ENCODE measurements at regions not wholly inside any gene's neighbourhood (a gene's known extent, or its start where the extent isn't known, plus 50 kb on each side); places are given as distances from the start of the nearest gene placed in this dataset.

DNA sequence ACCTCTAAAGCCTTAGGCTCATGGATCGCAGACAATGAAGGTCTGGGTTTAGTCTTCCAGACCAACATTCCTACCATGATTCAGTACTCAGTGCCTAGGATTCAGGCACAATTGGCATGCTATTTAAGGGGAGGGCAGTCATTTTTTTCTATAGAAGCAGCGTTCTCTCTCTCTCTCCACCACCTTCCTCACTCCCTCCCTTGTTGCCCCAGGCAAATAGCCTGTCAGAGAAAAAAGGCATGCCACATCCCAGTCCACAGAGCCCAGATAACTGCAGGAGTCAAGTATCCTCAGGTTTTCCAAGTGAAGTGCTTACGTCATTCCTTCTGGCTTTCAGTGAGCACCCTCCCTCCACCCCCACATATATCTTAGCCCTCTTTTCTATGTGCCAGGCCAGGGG, 533.0 kb downstream of the BCOR start:
- intact Hi-C loops (cut with DNase I; ENCODE audit: low total_unique reads), result no loop called here
- DNase-seq, result no peak

DNA sequence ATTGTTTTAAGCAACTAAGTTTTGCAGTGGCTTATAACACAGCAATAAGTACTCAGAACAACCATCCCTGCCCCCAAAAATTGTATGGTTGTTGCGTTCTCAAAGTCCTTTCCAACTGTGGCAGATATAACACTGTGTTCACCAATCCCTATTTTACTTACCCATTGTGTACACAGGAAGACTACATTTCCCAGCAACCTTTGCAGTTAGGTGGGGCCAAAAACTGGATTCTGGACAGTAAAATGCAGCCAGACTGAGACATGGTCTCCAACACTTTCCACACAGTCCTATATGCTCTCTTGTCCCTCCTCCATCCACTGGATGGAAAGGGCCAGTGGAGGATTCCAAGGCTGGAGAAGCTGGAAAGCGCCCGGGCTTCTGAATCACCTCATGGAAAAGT, 523.6 kb downstream of the BCOR start:
- Histone ChIP-seq H3K27me3 (no peaks in the 10 kb centered on the region), H3K36me3 (no peaks in the 10 kb centered on the region), H3K9me3 (no peaks in the 10 kb centered on the region), H3K4me1 (no peaks in the 10 kb centered on the region), H3K27ac (no peak overlapping the region), H3K4me3 (no peak overlapping the region)
- intact Hi-C loops (cut with DNase I; ENCODE audit: low total_unique reads), result no loop called here
- no peak for DNase-seq
- no peak for TF ChIP-seq POLR2A (IDR thresholded peaks at IDR 0.05)
- TF ChIP-seq, protein P1, sequence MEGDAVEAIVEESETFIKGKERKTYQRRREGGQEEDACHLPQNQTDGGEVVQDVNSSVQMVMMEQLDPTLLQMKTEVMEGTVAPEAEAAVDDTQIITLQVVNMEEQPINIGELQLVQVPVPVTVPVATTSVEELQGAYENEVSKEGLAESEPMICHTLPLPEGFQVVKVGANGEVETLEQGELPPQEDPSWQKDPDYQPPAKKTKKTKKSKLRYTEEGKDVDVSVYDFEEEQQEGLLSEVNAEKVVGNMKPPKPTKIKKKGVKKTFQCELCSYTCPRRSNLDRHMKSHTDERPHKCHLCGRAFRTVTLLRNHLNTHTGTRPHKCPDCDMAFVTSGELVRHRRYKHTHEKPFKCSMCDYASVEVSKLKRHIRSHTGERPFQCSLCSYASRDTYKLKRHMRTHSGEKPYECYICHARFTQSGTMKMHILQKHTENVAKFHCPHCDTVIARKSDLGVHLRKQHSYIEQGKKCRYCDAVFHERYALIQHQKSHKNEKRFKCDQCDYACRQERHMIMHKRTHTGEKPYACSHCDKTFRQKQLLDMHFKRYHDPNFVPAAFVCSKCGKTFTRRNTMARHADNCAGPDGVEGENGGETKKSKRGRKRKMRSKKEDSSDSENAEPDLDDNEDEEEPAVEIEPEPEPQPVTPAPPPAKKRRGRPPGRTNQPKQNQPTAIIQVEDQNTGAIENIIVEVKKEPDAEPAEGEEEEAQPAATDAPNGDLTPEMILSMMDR (IDR thresholded peaks at IDR 0.05), result no peak

More for the DNA sequence above, 533.0 kb downstream of the BCOR start:
- H3K4me3 ChIP-seq, result no peak overlapping the region
- H3K36me3 ChIP-seq, result no peaks in the 10 kb centered on the region
- no peaks in the 10 kb centered on the region for H3K4me1 ChIP-seq
- H3K27me3 ChIP-seq, result no peaks in the 10 kb centered on the region
- TF ChIP-seq, protein P1 (IDR thresholded peaks at IDR 0.05), result no peak
- no peak for TF ChIP-seq POLR2A (IDR thresholded peaks at IDR 0.05)
- no peak overlapping the region for H3K27ac ChIP-seq
- no peaks in the 10 kb centered on the region for H3K9me3 ChIP-seq

DNA sequence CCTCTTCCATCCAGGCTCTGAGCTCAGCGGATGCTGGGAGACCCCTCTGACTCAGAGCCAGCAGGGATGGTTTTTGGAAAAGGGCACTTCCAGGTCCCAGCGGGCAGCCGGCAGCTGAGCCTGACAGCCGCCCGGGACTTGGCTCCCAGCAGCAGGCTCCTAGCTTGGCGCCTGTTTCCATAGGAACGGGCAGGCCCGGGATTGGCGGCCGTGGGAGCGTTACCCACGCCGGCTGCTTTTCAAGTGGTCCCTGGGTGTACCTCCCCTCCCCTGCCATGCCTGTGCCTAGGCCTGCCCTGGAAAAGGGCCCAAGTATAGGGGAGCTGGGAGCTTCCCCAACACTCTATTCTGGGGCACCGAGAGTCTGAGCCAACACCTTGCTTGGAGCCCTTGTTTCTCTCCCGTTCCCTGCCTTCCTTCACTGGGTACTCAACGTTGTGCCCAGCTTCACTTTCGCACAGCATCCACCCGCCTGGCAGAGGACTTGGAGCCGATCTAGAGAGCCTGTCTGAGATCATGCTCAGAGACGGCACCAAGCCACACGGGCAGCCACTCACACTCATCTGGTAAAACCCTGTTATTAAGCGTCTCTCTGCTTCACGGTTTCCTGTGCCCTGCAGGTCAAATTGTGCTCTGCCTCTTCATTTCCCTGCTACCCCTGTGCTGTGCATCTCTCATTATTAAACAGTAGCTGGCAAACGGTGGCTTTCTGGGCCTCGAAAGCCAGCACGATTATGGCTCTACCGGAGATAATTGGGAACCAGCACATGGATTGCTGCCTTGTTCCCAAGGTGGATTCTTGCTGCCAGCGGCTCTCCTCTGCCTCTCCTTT, 521.5 kb downstream of the BCOR start:
- Histone ChIP-seq H3K27ac (no peak overlapping the region), H3K4me1 (no peaks in the 10 kb centered on the region), H3K27me3 (no peaks in the 10 kb centered on the region), H3K4me3 (no peak overlapping the region), H3K36me3 (no peaks in the 10 kb centered on the region), H3K9me3 (no peaks in the 10 kb centered on the region)
- TF ChIP-seq POLR2A (IDR thresholded peaks at IDR 0.05), result no peak
- TF ChIP-seq, protein P1 (IDR thresholded peaks at IDR 0.05), result no peak
- no peak for DNase-seq
- intact Hi-C loops (cut with DNase I; ENCODE audit: low total_unique reads), result no loop called here

DNA sequence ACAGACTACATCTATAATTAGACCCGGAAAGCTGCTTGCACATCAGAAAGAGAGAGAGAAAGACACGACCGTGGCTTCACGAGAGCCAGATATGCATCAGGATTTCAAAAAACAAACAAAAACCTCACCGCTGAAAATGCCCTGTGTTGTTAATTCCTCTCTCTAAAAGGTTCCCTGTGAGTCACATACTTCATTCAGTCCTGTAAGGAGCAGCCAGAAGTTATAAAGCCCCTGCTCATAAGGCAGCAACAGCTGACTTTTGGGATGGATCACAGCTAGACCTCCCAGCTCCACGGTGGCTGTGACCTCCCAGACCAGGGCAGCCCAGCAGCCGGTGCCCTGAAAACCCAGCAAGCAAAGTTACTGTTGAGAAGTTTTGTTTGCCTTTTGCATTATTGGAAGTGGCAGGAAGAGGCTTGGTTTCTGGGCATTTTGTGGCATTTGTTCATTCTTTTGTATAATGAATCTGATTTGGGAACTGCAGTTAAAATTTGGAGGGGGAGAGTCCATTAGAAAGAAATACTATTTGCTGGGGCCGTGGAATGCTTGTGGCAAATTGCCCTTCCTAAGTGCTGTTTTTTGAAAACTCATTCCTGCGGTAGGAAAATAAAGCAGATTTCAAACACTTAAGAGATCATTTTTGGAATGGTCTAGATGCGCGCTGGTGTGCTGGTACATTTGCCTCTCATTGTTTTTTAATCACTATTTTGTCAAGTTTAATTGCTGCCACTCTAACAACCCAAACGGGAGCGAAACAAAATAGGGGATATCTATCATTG, 520.4 kb downstream of the BCOR start:
- Histone ChIP-seq H3K4me3 (no peak overlapping the region), H3K36me3 (no peaks in the 10 kb centered on the region), H3K9me3 (no peaks in the 10 kb centered on the region), H3K27me3 (no peaks in the 10 kb centered on the region), H3K27ac (no peak overlapping the region), H3K4me1 (no peaks in the 10 kb centered on the region)
- no peak for DNase-seq
- intact Hi-C loops (cut with DNase I; ENCODE audit: low total_unique reads), result no loop called here
- TF ChIP-seq, protein P1 (IDR thresholded peaks at IDR 0.05), result no peak
- TF ChIP-seq POLR2A (IDR thresholded peaks at IDR 0.05), result no peak

Data from uterus (tissue), 3 donors.